MG63 (cell line): ENCODE measurements at regions not wholly inside any gene's neighbourhood (a gene's known extent, or its start where the extent isn't known, plus 50 kb on each side); places are given as distances from the start of the nearest gene placed in this dataset.

Experiments used
- DNase-seq: peaks from one replicate; pipeline ENCODE4 v3.0.0-alpha.2; 2020
- H3K27me3 ChIP-seq: fragments of 250-450 bp; sonication (Bioruptor Pico); 2 replicates; pipeline ENCODE4 v1.5.1; 2020; ENCODE audit warnings: mild to moderate bottlenecking, moderate library complexity
- H3K36me3 ChIP-seq: fragments of 250-450 bp; sonication (Bioruptor Pico); 2 replicates; pipeline ENCODE4 v1.5.1; 2020; ENCODE audit warnings: mild to moderate bottlenecking, moderate library complexity
- H3K4me3 ChIP-seq: fragments of 250-450 bp; sonication (Bioruptor Pico); 2 replicates; pipeline ENCODE4 v1.5.1; 2020; ENCODE audit warnings: mild to moderate bottlenecking, moderate library complexity
- H3K9me3 ChIP-seq: fragments of 250-450 bp; sonication (Bioruptor Pico); 2 replicates; pipeline ENCODE4 v1.5.1; 2020; ENCODE audit warnings: mild to moderate bottlenecking, moderate library complexity

GRCh38 chr20:23227976-23228375, 122.6 kb upstream of the NXT1 start:
- H3K9me3 ChIP-seq, result no peaks in the 10 kb centered on the region
- no peaks in the 10 kb centered on the region for H3K27me3 ChIP-seq
- H3K4me3 ChIP-seq, result no peak overlapping the region
- no peaks in the 10 kb centered on the region for H3K36me3 ChIP-seq
- DNase-seq, result no peak

GRCh38 chr20:23227274-23227673, 123.3 kb upstream of the NXT1 start:
- no peaks in the 10 kb centered on the region for H3K36me3 ChIP-seq
- no peak overlapping the region for H3K4me3 ChIP-seq
- H3K27me3 ChIP-seq, result no peaks in the 10 kb centered on the region
- no peaks in the 10 kb centered on the region for H3K9me3 ChIP-seq
- peak; percentile 71 for DNase-seq

GRCh38 chr20:23226612-23227265, 123.9 kb upstream of the NXT1 start:
- no peak for DNase-seq
- Histone ChIP-seq H3K27me3 (no peaks in the 10 kb centered on the region), H3K36me3 (no peaks in the 10 kb centered on the region), H3K9me3 (0 out of 2 replicates have a peak, but pooled peaks cover 1% of the 10 kb centered on the region), H3K4me3 (no peak overlapping the region)

GRCh38 chr20:23225407-23226060, 125.1 kb upstream of the NXT1 start:
- Histone ChIP-seq H3K4me3 (no peak overlapping the region), H3K36me3 (no peaks in the 10 kb centered on the region), H3K9me3 (peaks cover 5% of the 10 kb centered on the region; the same call in 1 of the 2 replicates), H3K27me3 (no peaks in the 10 kb centered on the region)
- DNase-seq, result peak; percentile 23

- Histone ChIP-seq H3K27me3 (no peaks in the 10 kb centered on the region), H3K4me3 (no peak overlapping the region), H3K9me3 (peaks cover 5% of the 10 kb centered on the region; the same call in 1 of the 2 replicates), H3K36me3 (no peaks in the 10 kb centered on the region)
- no peak for DNase-seq
These were observed 125.8 kb upstream of the NXT1 start for GRCh38 chr20:23224806-23225205.

GRCh38 chr20:23223908-23224580, 126.5 kb upstream of the NXT1 start:
- DNase-seq, result no peak
- no peaks in the 10 kb centered on the region for H3K36me3 ChIP-seq
- no peaks in the 10 kb centered on the region for H3K27me3 ChIP-seq
- peaks cover 5% of the 10 kb centered on the region; the same call in 1 of the 2 replicates for H3K9me3 ChIP-seq
- no peak overlapping the region for H3K4me3 ChIP-seq

GRCh38 chr20:23222531-23223200, 127.9 kb upstream of the NXT1 start:
- Histone ChIP-seq H3K9me3 (peaks cover 5% of the 10 kb centered on the region; the same call in 1 of the 2 replicates), H3K27me3 (no peaks in the 10 kb centered on the region), H3K36me3 (no peaks in the 10 kb centered on the region), H3K4me3 (no peak overlapping the region)
- no peak for DNase-seq

GRCh38 chr20:23217023-23217422, 130.9 kb upstream of the CD93 start:
- no peaks in the 10 kb centered on the region for H3K36me3 ChIP-seq
- DNase-seq, result no peak
- no peak overlapping the region for H3K4me3 ChIP-seq
- H3K27me3 ChIP-seq, result no peaks in the 10 kb centered on the region
- peaks cover 5% of the 10 kb centered on the region; the same call in 1 of the 2 replicates for H3K9me3 ChIP-seq

- H3K27me3 ChIP-seq, result no peaks in the 10 kb centered on the region
- H3K9me3 ChIP-seq, result no peaks in the 10 kb centered on the region
- no peaks in the 10 kb centered on the region for H3K36me3 ChIP-seq
- H3K4me3 ChIP-seq, result no peak overlapping the region
- DNase-seq, result no peak
These were observed 129.3 kb upstream of the CD93 start for GRCh38 chr20:23215344-23215995.

GRCh38 chr20:23214903-23215302, 128.8 kb upstream of the CD93 start:
- no peaks in the 10 kb centered on the region for H3K36me3 ChIP-seq
- no peak for DNase-seq
- H3K9me3 ChIP-seq, result no peaks in the 10 kb centered on the region
- H3K27me3 ChIP-seq, result no peaks in the 10 kb centered on the region
- H3K4me3 ChIP-seq, result no peak overlapping the region

GRCh38 chr20:23212464-23212995, 126.4 kb upstream of the CD93 start:
- no peak for DNase-seq

GRCh38 chr20:23212011-23212410, 125.9 kb upstream of the CD93 start:
- DNase-seq, result no peak
- H3K4me3 ChIP-seq, result no peak overlapping the region
- H3K36me3 ChIP-seq, result no peaks in the 10 kb centered on the region
- no peaks in the 10 kb centered on the region for H3K27me3 ChIP-seq
- no peaks in the 10 kb centered on the region for H3K9me3 ChIP-seq

More at GRCh38 chr20:23212464-23212995, 126.4 kb upstream of the CD93 start:
- Histone ChIP-seq H3K9me3 (no peaks in the 10 kb centered on the region), H3K4me3 (no peak overlapping the region), H3K27me3 (no peaks in the 10 kb centered on the region), H3K36me3 (no peaks in the 10 kb centered on the region)

- H3K27me3 ChIP-seq, result no peaks in the 10 kb centered on the region
- no peaks in the 10 kb centered on the region for H3K9me3 ChIP-seq
- H3K4me3 ChIP-seq, result no peak overlapping the region
- no peak for DNase-seq
- H3K36me3 ChIP-seq, result no peaks in the 10 kb centered on the region
These were observed 125.0 kb upstream of the CD93 start for GRCh38 chr20:23211164-23211563.

GRCh38 chr20:23207826-23208540, 121.9 kb upstream of the CD93 start:
- H3K4me3 ChIP-seq, result no peak overlapping the region
- DNase-seq, result no peak
- no peaks in the 10 kb centered on the region for H3K9me3 ChIP-seq
- H3K27me3 ChIP-seq, result no peaks in the 10 kb centered on the region
- no peaks in the 10 kb centered on the region for H3K36me3 ChIP-seq

GRCh38 chr20:23206995-23207394, 120.9 kb upstream of the CD93 start:
- no peak overlapping the region for H3K4me3 ChIP-seq
- no peak for DNase-seq
- no peaks in the 10 kb centered on the region for H3K9me3 ChIP-seq
- H3K36me3 ChIP-seq, result no peaks in the 10 kb centered on the region
- no peaks in the 10 kb centered on the region for H3K27me3 ChIP-seq

- no peak for DNase-seq
- no peaks in the 10 kb centered on the region for H3K36me3 ChIP-seq
- H3K27me3 ChIP-seq, result no peaks in the 10 kb centered on the region
- H3K9me3 ChIP-seq, result no peaks in the 10 kb centered on the region
- H3K4me3 ChIP-seq, result no peak overlapping the region
These were observed 119.9 kb upstream of the CD93 start for GRCh38 chr20:23206061-23206460.
